22Rv1 (cell line): ENCODE measurements at regions not wholly inside any gene's neighbourhood (a gene's known extent, or its start where the extent isn't known, plus 50 kb on each side); places are given as distances from the start of the nearest gene placed in this dataset.

ENCODE experiments used
- CTCF ChIP-seq: fragments of 450-650 bp; IDR thresholded peaks from 2 replicates; pipeline ENCODE4 v1.5.1; 2017; ENCODE audit warnings: mild to moderate bottlenecking
- ZFX ChIP-seq: fragments of 450-650 bp; IDR thresholded peaks from 2 replicates; pipeline ENCODE4 v1.6.1; 2017; ENCODE audit warnings: antibody characterized with exemption, borderline replicate concordance

GRCh38 chr6:40227735-40228134 is 293.5 kb upstream of the MOCS1 start:
- TF ChIP-seq CTCF (no peak), ZFX (no peak)
